GM21737 (cell line): ENCODE measurements at regions not wholly inside any gene's neighbourhood (a gene's known extent, or its start where the extent isn't known, plus 50 kb on each side); places are given as distances from the start of the nearest gene placed in this dataset.

Experiments used
- ATAC-seq: cut with Tn5 transposase; IDR thresholded peaks from one replicate; pipeline ENCODE4 v1.9.1; 2021; ENCODE audit warnings: mild to moderate bottlenecking, moderate library complexity; ENCODE audit not compliant: unreplicated experiment

DNA sequence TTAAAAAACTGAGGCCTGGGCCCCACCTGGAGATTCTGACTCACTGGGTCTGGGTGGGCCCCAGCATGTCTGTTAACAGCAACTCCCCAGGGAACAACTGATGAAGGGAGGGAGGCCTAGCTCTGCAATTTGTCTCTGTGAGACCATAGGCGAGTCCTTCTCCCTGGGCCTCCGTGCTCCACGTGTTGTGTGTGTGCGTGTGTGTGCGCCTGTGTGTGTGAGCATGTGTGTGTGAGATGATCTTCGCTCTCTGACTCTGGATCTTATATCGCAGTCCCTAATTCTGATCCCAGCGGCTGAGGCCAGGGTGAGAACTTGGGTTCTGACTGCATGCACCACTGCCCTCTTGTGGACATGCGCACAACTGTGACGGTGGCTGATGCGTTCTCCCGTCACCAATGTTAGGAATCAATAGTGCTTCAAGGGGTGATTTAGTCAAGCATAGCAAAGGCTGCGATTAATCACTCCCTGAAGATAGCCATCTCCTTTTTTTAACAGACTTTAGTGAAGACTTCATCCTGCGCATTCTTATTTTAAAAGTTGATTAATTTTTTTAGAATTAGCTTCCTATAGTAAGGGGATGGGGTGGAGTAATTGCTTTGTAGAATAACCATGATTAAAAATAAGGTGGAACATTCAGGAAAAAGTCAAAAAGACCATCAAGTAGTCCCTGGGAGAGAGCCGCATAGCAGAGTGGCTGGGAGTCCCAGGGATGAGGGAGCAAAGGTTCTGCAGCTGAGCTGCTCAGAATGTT, 62.4 kb upstream of the USP24 start:
- ATAC-seq = peak; percentile 80

GRCh38 chr1:55276671-55277376, 61.7 kb upstream of the USP24 start:
- no peak for ATAC-seq

GRCh38 chr1:55275941-55276341, 60.8 kb upstream of the USP24 start:
- ATAC-seq = no peak

- no peak for ATAC-seq
Observed at GRCh38 chr1:55275151-55275748, 60.1 kb upstream of the USP24 start.

DNA sequence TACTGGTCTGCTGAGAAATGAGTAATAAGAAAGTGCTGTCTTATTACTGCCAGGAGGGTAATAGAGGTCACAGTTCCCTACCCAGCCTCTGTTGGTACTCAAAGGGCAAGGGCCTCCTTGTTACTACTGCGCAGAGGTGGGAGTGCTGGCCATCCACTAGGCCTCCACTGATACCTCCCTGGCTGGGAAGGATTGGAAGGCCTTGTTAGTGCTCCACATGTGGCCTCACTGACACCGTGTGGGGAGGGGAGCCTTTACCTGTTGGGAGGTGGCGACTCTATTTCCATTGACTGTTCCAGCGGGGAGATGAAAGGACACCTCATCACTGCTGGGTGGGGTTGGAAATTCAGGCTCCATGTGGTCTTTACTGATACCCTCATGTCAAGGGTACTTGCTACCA, 57.8 kb upstream of the USP24 start:
- no peak for ATAC-seq
